Vagina (tissue), 2 donors: ENCODE measurements at regions not wholly inside any gene's neighbourhood (a gene's known extent, or its start where the extent isn't known, plus 50 kb on each side); places are given as distances from the start of the nearest gene placed in this dataset.

Experiments used
- CTCF ChIP-seq, 3 experiments: fragments of 450-650 bp in 2 of 3; fragments of 200-600 bp in 1 of 3; sonication (generic) in 1 of 3; IDR thresholded peaks; one replicate each; pipeline ENCODE4 v1.5.1; 2017 to 2019; ENCODE audit warnings: antibody characterized with exemption in 3 of 3, mild to moderate bottlenecking in 2 of 3, moderate library complexity in 2 of 3
- POLR2A ChIP-seq, 2 donors: fragments of 450-650 bp; IDR thresholded peaks; one replicate each; pipeline ENCODE4 v1.6.1; 2017; ENCODE audit warnings: antibody characterized with exemption in 2 of 2, mild to moderate bottlenecking in 2 of 2, moderate library complexity in 2 of 2

- TF ChIP-seq CTCF (IDR thresholded peaks at IDR 0.05) (no peak), POLR2A (IDR thresholded peaks at IDR 0.05) (no peak)
Observed at GRCh38 chr15:61379005-61379404, 149.9 kb upstream of the RORA start.
